ENCODE measurements at regions not wholly inside any gene's neighbourhood (a gene's known extent, or its start where the extent isn't known, plus 50 kb on each side); places are given as distances from the start of the nearest gene placed in this dataset.

GRCh38 chr15:96046620-96047240, 283.8 kb upstream of the NR2F2 start:
- TF ChIP-seq BACH2 (CRISPR knock-in tag; IDR thresholded peaks at IDR 0.05; ENCODE audit: borderline replicate concordance) (no peak), ZC3H10 (CRISPR knock-in tag; IDR thresholded peaks at IDR 0.05) (no peak), TSHZ2 (CRISPR knock-in tag; IDR thresholded peaks at IDR 0.05) (no peak), CSRNP3 (CRISPR knock-in tag; IDR thresholded peaks at IDR 0.05) (no peak), PATZ1 (CRISPR knock-in tag; IDR thresholded peaks at IDR 0.05; ENCODE audit: borderline replicate concordance) (no peak), TCF4 (CRISPR knock-in tag; IDR thresholded peaks at IDR 0.05; ENCODE audit: borderline replicate concordance) (no peak), RARB (CRISPR knock-in tag; IDR thresholded peaks at IDR 0.05) (no peak), ZNF70 (CRISPR knock-in tag; IDR thresholded peaks at IDR 0.05) (no peak), ARNTL (CRISPR knock-in tag; IDR thresholded peaks at IDR 0.05; ENCODE audit: borderline replicate concordance, low read depth) (no peak), CSDC2 (CRISPR knock-in tag; IDR thresholded peaks at IDR 0.05) (no peak), POU6F1 (CRISPR knock-in tag; IDR thresholded peaks at IDR 0.05; ENCODE audit: borderline replicate concordance, low read depth) (no peak)

Data from SK-N-SH treated with all-trans-retinoic acid at 6 μM for 48 hours (cell line).